ENCODE measurements at regions not wholly inside any gene's neighbourhood (a gene's known extent, or its start where the extent isn't known, plus 50 kb on each side); places are given as distances from the start of the nearest gene placed in this dataset.

DNA sequence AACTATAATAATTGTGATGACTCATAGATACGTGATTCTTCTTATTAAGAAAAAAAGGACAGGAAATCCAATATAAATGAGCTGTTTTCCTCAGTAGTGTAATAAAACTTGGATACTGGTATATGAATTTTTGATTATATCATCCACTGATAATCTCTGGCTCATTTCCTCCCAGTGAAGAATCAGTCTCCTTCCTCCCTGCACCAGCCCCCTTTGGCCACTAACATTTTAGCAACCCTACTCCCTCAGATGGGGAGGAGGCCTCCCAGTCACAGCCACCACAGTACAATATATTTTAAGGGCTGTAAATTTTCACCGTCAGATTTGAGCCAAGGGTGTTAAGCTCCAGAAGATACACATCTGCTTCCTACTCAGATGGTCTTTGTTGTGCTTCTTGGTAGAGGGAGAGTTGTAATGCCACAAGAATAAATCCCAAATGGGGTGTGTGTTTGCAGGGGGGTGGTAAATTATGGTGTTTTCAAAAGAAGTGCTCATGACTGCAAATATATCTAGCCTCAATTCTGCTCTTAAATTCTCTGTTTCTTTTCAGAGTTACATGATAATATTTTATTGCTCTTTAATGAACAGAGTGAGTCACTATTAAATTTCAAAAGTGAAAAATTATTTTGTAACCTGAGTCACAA is 153.5 kb downstream of the HLX start:
- POLR2A ChIA-PET = no interaction called here
- TF ChIP-seq, protein P1, sequence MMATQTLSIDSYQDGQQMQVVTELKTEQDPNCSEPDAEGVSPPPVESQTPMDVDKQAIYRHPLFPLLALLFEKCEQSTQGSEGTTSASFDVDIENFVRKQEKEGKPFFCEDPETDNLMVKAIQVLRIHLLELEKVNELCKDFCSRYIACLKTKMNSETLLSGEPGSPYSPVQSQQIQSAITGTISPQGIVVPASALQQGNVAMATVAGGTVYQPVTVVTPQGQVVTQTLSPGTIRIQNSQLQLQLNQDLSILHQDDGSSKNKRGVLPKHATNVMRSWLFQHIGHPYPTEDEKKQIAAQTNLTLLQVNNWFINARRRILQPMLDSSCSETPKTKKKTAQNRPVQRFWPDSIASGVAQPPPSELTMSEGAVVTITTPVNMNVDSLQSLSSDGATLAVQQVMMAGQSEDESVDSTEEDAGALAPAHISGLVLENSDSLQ (IDR thresholded peaks at IDR 0.05) = peak; percentile 31; the same call in 1 of the 2 replicates
- no peak for TF ChIP-seq FOXM1 (IDR thresholded peaks at IDR 0.05; ENCODE audit: borderline replicate concordance)
- CTCF ChIA-PET = no interaction called here
- DNase-seq (ENCODE audit: extremely low spot score) = peak; percentile 35

DNA sequence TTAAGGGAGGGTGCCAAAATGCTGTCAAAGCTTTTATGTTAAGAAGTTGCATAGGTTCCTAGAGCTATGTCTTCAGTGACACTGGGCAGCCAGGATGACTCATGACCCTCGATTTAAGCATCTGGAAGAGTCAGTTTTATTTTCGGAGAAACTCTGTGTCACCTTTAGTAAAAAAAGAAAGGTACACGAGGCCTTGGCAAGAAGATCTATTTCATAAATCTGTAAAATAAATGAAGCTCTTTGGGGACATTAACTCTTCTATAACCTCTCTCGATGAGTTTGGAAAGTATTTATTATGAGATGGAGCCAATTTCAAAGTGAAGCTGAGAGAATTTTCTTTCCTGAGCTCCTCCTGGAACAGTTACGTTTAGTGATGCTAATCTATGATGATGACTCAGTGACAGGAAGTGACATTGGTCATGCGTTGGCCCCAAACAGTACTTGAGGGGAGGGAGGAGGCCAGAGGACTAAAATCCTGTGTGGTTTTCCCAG is 156.5 kb downstream of the HLX start:
- TF ChIP-seq FOXM1 (IDR thresholded peaks at IDR 0.05; ENCODE audit: borderline replicate concordance) = no peak
- no peak for TF ChIP-seq CTBP1 (IDR thresholded peaks at IDR 0.05; ENCODE audit: borderline replicate concordance)
- no peak for TF ChIP-seq NFRKB (IDR thresholded peaks at IDR 0.05)
- no peak for TF ChIP-seq FOXA1 (IDR thresholded peaks at IDR 0.05)
- no peak for TF ChIP-seq BHLHE40 (IDR thresholded peaks at IDR 0.05; ENCODE audit: borderline replicate concordance)
- TF ChIP-seq LEF1 (IDR thresholded peaks at IDR 0.05; ENCODE audit: borderline replicate concordance) = no peak
- no peak for TF ChIP-seq ELF4 (IDR thresholded peaks at IDR 0.05)
- TF ChIP-seq, protein P1 (IDR thresholded peaks at IDR 0.05) = no peak
- no peak for TF ChIP-seq SP1 (IDR thresholded peaks at IDR 0.05)
- no peak for TF ChIP-seq ZNF384 (IDR thresholded peaks at IDR 0.05)
- TF ChIP-seq ARNT (IDR thresholded peaks at IDR 0.05) = no peak
- no peak for TF ChIP-seq FOXK2 (IDR thresholded peaks at IDR 0.05)
- TF ChIP-seq TARDBP (IDR thresholded peaks at IDR 0.05) = no peak
- no peak for TF ChIP-seq L3MBTL2 (conservative IDR thresholded peaks at IDR 0.05)
- DNase-seq (ENCODE audit: extremely low spot score) = no peak
- CTCF ChIA-PET = interaction anchor here (1.3 kb wide), 1 partner anchor 23 kb away, joined by 4 read pairs; no protein-coding TSS in a partner anchor
- POLR2A ChIA-PET = no interaction called here

DNA sequence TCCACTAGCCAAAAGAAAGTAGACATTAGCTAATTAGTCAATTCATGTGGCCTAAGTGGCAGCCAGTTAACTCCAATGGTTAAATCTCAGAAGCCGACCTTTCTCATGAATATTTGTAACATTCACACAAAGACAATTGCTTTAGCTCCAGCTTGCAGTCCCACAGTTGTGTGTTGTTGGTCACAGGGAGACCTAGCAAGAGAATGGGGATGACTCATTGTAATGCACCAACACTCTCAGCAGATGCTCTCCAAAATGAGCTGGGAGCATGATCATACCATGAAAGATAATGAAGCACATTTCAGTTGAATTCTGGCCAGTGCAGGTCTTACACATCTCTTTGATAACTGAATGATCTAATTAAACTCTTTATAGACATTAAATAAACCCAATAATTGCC is 160.4 kb downstream of the HLX start:
- ChIA-PET POLR2A (no interaction called here), CTCF (no interaction called here)
- no peak for DNase-seq (ENCODE audit: extremely low spot score)
- TF ChIP-seq FOXM1 (IDR thresholded peaks at IDR 0.05; ENCODE audit: borderline replicate concordance) (no peak), L3MBTL2 (conservative IDR thresholded peaks at IDR 0.05) (no peak), FOXK2 (IDR thresholded peaks at IDR 0.05) (no peak), NFRKB (IDR thresholded peaks at IDR 0.05) (no peak), TARDBP (IDR thresholded peaks at IDR 0.05) (no peak), ELF4 (IDR thresholded peaks at IDR 0.05) (no peak), ARNT (IDR thresholded peaks at IDR 0.05) (no peak), ZNF384 (IDR thresholded peaks at IDR 0.05) (no peak), LEF1 (IDR thresholded peaks at IDR 0.05; ENCODE audit: borderline replicate concordance) (no peak), HDGF (IDR thresholded peaks at IDR 0.05; ENCODE audit: borderline replicate concordance) (no peak), SUZ12 (IDR thresholded peaks at IDR 0.05) (no peak), CTBP1 (IDR thresholded peaks at IDR 0.05; ENCODE audit: borderline replicate concordance) (no peak), FOXA1 (IDR thresholded peaks at IDR 0.05) (no peak), SP1 (IDR thresholded peaks at IDR 0.05) (no peak), BHLHE40 (IDR thresholded peaks at IDR 0.05; ENCODE audit: borderline replicate concordance) (no peak)
- TF ChIP-seq, protein P1 (IDR thresholded peaks at IDR 0.05) = no peak

DNA sequence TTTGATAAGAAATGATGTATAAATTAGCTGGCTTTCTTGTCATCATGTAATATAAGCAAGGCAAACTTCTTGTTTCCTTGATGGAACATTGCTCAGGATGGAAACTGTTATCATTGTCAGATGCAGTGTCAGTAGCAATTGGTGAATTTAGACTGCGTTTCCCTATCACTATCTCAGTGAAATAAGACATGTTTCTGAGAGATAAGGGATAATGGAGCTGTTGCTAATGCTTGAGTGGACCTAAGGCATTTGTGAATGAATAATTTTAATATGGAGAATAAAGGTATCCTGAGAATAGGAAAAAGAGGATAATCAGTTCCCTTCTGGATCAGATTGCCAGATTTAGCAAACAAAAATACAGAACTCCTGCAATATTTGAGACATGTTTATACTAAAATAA is 160.9 kb downstream of the HLX start:
- ChIA-PET CTCF (no interaction called here), POLR2A (no interaction called here)
- TF ChIP-seq BHLHE40 (IDR thresholded peaks at IDR 0.05; ENCODE audit: borderline replicate concordance) = no peak
- TF ChIP-seq ARNT (IDR thresholded peaks at IDR 0.05) = no peak
- TF ChIP-seq NFRKB (IDR thresholded peaks at IDR 0.05) = no peak
- TF ChIP-seq CTBP1 (IDR thresholded peaks at IDR 0.05; ENCODE audit: borderline replicate concordance) = no peak
- TF ChIP-seq HDGF (IDR thresholded peaks at IDR 0.05; ENCODE audit: borderline replicate concordance) = no peak
- no peak for TF ChIP-seq TARDBP (IDR thresholded peaks at IDR 0.05)
- TF ChIP-seq FOXK2 (IDR thresholded peaks at IDR 0.05) = no peak
- TF ChIP-seq FOXA1 (IDR thresholded peaks at IDR 0.05) = no peak
- no peak for TF ChIP-seq FOXM1 (IDR thresholded peaks at IDR 0.05; ENCODE audit: borderline replicate concordance)
- no peak for DNase-seq (ENCODE audit: extremely low spot score)

DNA sequence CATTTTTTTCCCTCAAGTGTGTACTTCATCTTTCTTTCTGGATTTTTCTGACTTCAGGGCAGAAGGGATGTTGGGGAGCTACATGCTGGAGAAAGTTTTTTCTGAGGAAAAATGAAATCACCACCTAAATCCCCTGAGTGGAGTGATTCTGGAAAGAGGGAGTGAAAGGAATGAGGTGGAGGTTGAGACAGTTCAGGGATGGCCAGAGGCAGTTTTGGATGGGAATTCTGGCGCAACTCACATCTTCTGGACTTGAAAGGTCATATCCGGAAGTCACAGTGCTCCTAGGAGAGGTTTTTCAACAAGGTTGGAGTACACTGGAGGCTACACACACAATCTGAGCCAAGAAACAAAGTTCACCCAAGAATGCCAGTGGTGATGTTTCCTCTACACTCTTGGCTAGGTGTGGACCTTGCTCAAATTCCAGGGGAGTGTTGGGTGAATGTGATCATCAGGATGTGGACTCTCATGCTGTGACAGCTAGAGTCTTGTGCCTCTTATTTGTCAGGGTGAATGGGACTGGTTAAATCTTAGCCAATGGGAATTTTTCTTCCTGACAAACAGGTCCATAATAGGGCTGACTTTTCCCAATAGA is 161.5 kb downstream of the HLX start:
- CTCF ChIA-PET = no interaction called here
- no peak for DNase-seq (ENCODE audit: extremely low spot score)
- no peak for TF ChIP-seq FOXM1 (IDR thresholded peaks at IDR 0.05; ENCODE audit: borderline replicate concordance)
- POLR2A ChIA-PET = no interaction called here

DNA sequence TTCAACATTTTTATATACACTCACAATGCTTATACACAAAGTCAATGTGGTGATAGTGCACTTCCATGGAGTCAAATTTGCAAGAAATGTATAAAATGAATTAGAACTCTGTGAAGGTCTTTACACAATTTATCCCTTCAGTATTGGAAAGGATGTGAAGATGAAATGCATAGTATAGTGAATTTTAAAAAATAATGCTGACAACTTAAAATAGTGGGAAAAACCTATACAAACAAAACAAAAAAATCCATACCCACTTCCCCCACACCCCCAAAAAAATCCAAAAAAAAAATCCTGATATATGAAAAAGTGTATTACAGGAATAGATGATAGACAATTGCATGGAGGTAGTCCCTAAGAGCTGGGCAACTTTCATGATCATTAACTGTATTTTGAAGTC is 165.3 kb downstream of the HLX start:
- ChIA-PET POLR2A (no interaction called here), CTCF (no interaction called here)
- DNase-seq (ENCODE audit: extremely low spot score) = no peak
- TF ChIP-seq TARDBP (IDR thresholded peaks at IDR 0.05) (no peak), HDGF (IDR thresholded peaks at IDR 0.05; ENCODE audit: borderline replicate concordance) (no peak), L3MBTL2 (conservative IDR thresholded peaks at IDR 0.05) (no peak)
- TF ChIP-seq, protein P1 (IDR thresholded peaks at IDR 0.05) = no peak

Measured in HEK293T (cell line).